DOHH2 (cell line): ENCODE measurements at regions not wholly inside any gene's neighbourhood (a gene's known extent, or its start where the extent isn't known, plus 50 kb on each side); places are given as distances from the start of the nearest gene placed in this dataset.

Experiments used
- H3F3A ChIP-seq: fragments of 200-600 bp; sonication (generic), shearing (Covaris generic); 2 replicates; pipeline ENCODE4 v1.6.0; 2016; ENCODE audit warnings: antibody characterized with exemption, mild to moderate bottlenecking; ENCODE audit not compliant: control insufficient read depth, insufficient read depth
- H3K27ac ChIP-seq: fragments of 200-600 bp; sonication (generic); 2 replicates; pipeline ENCODE4 v1.5.1; 2014; ENCODE audit warnings: low read depth, mild to moderate bottlenecking, low read length, moderate library complexity
- H3K27me3 ChIP-seq: fragments of 200-600 bp; sonication (generic); 2 replicates; pipeline ENCODE4 v1.6.1; 2014; ENCODE audit warnings: mild to moderate bottlenecking, low read length, mixed read lengths; ENCODE audit not compliant: control insufficient read depth
- H3K36me3 ChIP-seq: fragments of 200-600 bp; sonication (generic); 2 replicates; pipeline ENCODE4 v1.6.1; 2014; ENCODE audit warnings: mild to moderate bottlenecking, low read length, moderate library complexity, mixed read lengths; ENCODE audit not compliant: control insufficient read depth
- H3K4me1 ChIP-seq: fragments of 200-600 bp; sonication (generic); 2 replicates; pipeline ENCODE4 v1.6.1; 2014; ENCODE audit warnings: mild to moderate bottlenecking, low read length, mixed read lengths; ENCODE audit not compliant: control insufficient read depth
- H3K4me2 ChIP-seq: fragments of 200-600 bp; sonication (generic); 2 replicates; pipeline ENCODE4 v1.6.0; 2014; ENCODE audit warnings: mild to moderate bottlenecking, low read length, moderate library complexity
- H3K4me3 ChIP-seq: fragments of 200-600 bp; sonication (generic); 2 replicates; pipeline ENCODE4 v1.5.1; 2014; ENCODE audit warnings: mild to moderate bottlenecking, low read length, mixed read lengths
- H3K79me2 ChIP-seq: fragments of 200-600 bp; sonication (generic); 2 replicates; pipeline ENCODE4 v1.6.1; 2014; ENCODE audit warnings: mild to moderate bottlenecking, low read length, mixed read lengths; ENCODE audit not compliant: control insufficient read depth
- H3K9me2 ChIP-seq: fragments of 200-600 bp; sonication (generic); replicated peaks from 2 replicates; pipeline ENCODE4 v1.6.1; 2014; ENCODE audit warnings: mild to moderate bottlenecking, low read length, mixed read lengths; ENCODE audit not compliant: control insufficient read depth
- H3K9me3 ChIP-seq: fragments of 200-600 bp; sonication (generic); 2 replicates; pipeline ENCODE4 v1.6.1; 2014; ENCODE audit warnings: antibody characterized with exemption, low read length, mixed read lengths; ENCODE audit not compliant: control insufficient read depth, insufficient read depth
- H4K20me1 ChIP-seq: fragments of 200-600 bp; sonication (generic); 2 replicates; pipeline ENCODE4 v1.6.0; 2014; ENCODE audit warnings: low read depth, mild to moderate bottlenecking, antibody characterized with exemption, low read length, moderate library complexity; ENCODE audit not compliant: control insufficient read depth, insufficient read depth
- EZH2phosphoT487 ChIP-seq: fragments of 200-600 bp; sonication (generic); IDR thresholded peaks from 2 replicates; pipeline ENCODE4 v1.6.1; 2017; ENCODE audit warnings: borderline replicate concordance, mild to moderate bottlenecking, antibody characterized with exemption, low read length, moderate library complexity, mixed read lengths
- TF ChIP-seq, protein P1 (sequence below): fragments of 200-600 bp; sonication (generic); IDR thresholded peaks from one replicate; pipeline ENCODE4 v1.5.1; 2014; ENCODE audit warnings: antibody characterized with exemption, mild to moderate bottlenecking, low read depth, low read length; ENCODE audit not compliant: poor library complexity, severe bottlenecking

DNA sequence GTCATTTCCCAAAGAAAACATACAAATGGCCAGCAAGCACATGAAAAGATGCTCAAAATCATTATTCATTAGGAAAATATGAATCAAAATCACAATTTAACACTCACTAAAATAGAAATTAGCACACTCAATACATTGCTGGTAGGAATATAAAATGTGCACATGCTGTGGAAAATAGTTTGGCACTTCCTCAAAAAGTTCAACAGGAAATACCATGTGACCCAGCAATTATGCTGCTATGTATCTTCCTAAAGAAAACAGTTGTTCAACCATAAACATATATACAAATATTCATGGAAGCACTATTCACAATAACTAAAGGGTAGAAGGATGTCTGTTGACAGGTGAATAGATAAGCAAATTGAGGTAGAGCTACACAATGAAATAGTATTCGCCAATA lies 187.3 kb upstream of the SOX6 start:
- TF ChIP-seq, protein P1, sequence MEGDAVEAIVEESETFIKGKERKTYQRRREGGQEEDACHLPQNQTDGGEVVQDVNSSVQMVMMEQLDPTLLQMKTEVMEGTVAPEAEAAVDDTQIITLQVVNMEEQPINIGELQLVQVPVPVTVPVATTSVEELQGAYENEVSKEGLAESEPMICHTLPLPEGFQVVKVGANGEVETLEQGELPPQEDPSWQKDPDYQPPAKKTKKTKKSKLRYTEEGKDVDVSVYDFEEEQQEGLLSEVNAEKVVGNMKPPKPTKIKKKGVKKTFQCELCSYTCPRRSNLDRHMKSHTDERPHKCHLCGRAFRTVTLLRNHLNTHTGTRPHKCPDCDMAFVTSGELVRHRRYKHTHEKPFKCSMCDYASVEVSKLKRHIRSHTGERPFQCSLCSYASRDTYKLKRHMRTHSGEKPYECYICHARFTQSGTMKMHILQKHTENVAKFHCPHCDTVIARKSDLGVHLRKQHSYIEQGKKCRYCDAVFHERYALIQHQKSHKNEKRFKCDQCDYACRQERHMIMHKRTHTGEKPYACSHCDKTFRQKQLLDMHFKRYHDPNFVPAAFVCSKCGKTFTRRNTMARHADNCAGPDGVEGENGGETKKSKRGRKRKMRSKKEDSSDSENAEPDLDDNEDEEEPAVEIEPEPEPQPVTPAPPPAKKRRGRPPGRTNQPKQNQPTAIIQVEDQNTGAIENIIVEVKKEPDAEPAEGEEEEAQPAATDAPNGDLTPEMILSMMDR, result no peak
- no peak for TF ChIP-seq EZH2phosphoT487
- no peaks in the 10 kb centered on the region for H3F3A ChIP-seq
- no peaks in the 10 kb centered on the region for H3K4me1 ChIP-seq
- no peaks in the 10 kb centered on the region for H3K36me3 ChIP-seq
- no peaks in the 10 kb centered on the region for H3K9me2 ChIP-seq
- H3K79me2 ChIP-seq, result no peaks in the 10 kb centered on the region
- H4K20me1 ChIP-seq, result no peaks in the 10 kb centered on the region
- H3K27ac ChIP-seq, result no peak overlapping the region
- no peak overlapping the region for H3K4me3 ChIP-seq
- H3K27me3 ChIP-seq, result no peaks in the 10 kb centered on the region
- H3K4me2 ChIP-seq, result no peak overlapping the region
- H3K9me3 ChIP-seq, result no peaks in the 10 kb centered on the region

DNA sequence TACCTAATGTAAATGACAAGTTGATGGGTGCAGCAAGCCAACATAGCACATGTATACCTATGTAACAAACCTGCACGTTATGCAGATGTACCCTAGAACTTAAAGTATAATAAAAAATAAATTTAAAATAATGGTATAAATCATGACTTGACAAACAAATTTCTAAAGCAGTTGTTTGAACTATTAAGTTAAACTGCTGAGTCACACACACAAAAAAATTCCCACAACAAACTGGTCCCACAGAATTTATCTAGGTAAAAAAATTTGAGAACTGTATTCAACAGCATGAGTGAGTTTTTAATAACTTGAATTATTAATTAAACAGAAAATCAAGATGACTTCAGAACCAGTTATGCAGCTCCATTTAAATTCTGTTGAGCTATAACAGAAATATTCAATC lies 186.0 kb upstream of the SOX6 start:
- Histone ChIP-seq H3K9me3 (no peaks in the 10 kb centered on the region), H3K27me3 (no peaks in the 10 kb centered on the region), H3K4me3 (no peak overlapping the region), H3K79me2 (no peaks in the 10 kb centered on the region), H3K27ac (no peak overlapping the region), H3K36me3 (no peaks in the 10 kb centered on the region), H3K9me2 (no peaks in the 10 kb centered on the region), H3K4me2 (no peak overlapping the region), H4K20me1 (no peaks in the 10 kb centered on the region), H3K4me1 (no peaks in the 10 kb centered on the region), H3F3A (no peaks in the 10 kb centered on the region)
- TF ChIP-seq EZH2phosphoT487, result no peak
- TF ChIP-seq, protein P1, result no peak

DNA sequence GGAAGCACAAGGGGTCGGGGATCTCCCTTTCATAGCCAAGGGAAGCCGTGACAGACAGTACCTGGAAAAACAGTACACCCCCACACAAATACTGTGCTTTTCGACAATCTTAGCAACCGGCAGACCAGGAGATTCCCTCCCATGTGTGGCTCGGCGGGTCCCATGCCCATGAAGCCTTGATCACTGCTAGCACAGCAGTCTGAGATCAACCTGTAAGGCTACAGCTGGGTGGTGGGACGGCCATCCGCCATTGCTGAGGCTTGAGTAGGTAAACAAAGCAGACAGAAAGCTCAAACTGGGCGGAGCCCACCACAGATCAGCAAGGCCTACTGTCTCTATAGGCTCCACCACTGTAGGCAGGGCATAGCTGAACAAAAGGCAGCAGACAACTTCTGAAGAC lies 180.2 kb upstream of the SOX6 start:
- Histone ChIP-seq H4K20me1 (no peaks in the 10 kb centered on the region), H3F3A (no peaks in the 10 kb centered on the region), H3K4me2 (no peak overlapping the region), H3K27ac (no peak overlapping the region), H3K9me3 (no peaks in the 10 kb centered on the region), H3K9me2 (no peaks in the 10 kb centered on the region), H3K79me2 (no peaks in the 10 kb centered on the region), H3K27me3 (no peaks in the 10 kb centered on the region), H3K36me3 (no peaks in the 10 kb centered on the region), H3K4me3 (no peak overlapping the region), H3K4me1 (no peaks in the 10 kb centered on the region)
- TF ChIP-seq EZH2phosphoT487, result no peak
- TF ChIP-seq, protein P1, result no peak

DNA sequence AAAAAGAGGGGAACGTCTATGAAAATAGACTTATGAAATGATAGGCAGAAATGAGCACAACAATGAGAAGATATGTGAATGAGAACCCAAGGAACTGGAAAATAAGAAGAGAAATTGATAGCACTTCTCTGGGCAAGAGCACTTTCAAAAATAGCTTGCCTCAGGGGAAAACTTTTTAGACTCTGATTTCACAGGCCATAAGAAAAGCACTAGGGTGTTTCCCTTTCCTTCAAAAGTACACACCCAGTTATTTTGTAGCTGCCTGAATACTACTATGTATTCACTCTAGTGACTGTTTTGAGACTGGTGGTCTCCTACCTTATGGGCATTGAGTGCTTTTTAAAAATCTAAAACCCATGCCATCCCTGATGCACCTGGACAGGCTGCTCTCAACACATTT lies 172.3 kb upstream of the SOX6 start:
- Histone ChIP-seq H3K4me1 (no peaks in the 10 kb centered on the region), H3K4me2 (no peak overlapping the region), H3K9me3 (no peaks in the 10 kb centered on the region), H3K79me2 (no peaks in the 10 kb centered on the region), H3K27ac (no peak overlapping the region), H3K36me3 (no peaks in the 10 kb centered on the region), H3K4me3 (no peak overlapping the region), H4K20me1 (no peaks in the 10 kb centered on the region), H3F3A (no peaks in the 10 kb centered on the region), H3K27me3 (no peaks in the 10 kb centered on the region), H3K9me2 (no peaks in the 10 kb centered on the region)
- TF ChIP-seq, protein P1, result no peak
- TF ChIP-seq EZH2phosphoT487, result no peak
